Heart left ventricle (tissue), 13 donors: ENCODE measurements at regions not wholly inside any gene's neighbourhood (a gene's known extent, or its start where the extent isn't known, plus 50 kb on each side); places are given as distances from the start of the nearest gene placed in this dataset.

Source experiments
- POLR2A ChIP-seq, 2 donors: fragments of 450-650 bp; IDR thresholded peaks; one replicate each; pipeline ENCODE4 v1.6.1; 2017; ENCODE audit warnings: antibody characterized with exemption in 2 of 2, mild to moderate bottlenecking in 2 of 2, moderate library complexity in 2 of 2
- TF ChIP-seq, protein P1 (sequence below), 12 donors: fragments of 200-600 bp; sonication (generic) in 4 of 12; IDR thresholded peaks; one replicate each; pipeline versions ENCODE4 v1.5.0 to v1.8.0; 2018 to 2022; ENCODE audit warnings: antibody characterized with exemption in 12 of 12, mild to moderate bottlenecking in 5 of 12
- donor health status: ischemic (EF 13 %, LVEDD 7.1; RV severe dilation, severe dysfunction).
- donor health status: DM: no; HTN: yes; CAD: no.
- donor health status: DM: no; HTN: no; CAD: no.
- donor health status: ischemic (EF 25% LVEDD 6.9; RV normal size, moderate dysfunction).
- donor health status: ischemic (EF 25% LVEDD 5.7; RV mildly dilated, moderate dysfunction).
- donor health status: ischemic (EF 35%, LVEDD 5.7; RV mildly dilated, moderate dysfunction).
- donor health status: nonischemic (EF 11% LVEDD 7.7; RV severe dilation, severe dysfunction).
- donor health status: DM: yes; HTN: yes; CAD: no.
- donor health status: PGD.
- donor health status: ischemic (EF 29% LVEDD 5.4; RV normal size, mild dysfunction).
- donor health status: nonischemic (EF 23%, LVEDD 6.1; RV moderate dilation, normal function).

DNA sequence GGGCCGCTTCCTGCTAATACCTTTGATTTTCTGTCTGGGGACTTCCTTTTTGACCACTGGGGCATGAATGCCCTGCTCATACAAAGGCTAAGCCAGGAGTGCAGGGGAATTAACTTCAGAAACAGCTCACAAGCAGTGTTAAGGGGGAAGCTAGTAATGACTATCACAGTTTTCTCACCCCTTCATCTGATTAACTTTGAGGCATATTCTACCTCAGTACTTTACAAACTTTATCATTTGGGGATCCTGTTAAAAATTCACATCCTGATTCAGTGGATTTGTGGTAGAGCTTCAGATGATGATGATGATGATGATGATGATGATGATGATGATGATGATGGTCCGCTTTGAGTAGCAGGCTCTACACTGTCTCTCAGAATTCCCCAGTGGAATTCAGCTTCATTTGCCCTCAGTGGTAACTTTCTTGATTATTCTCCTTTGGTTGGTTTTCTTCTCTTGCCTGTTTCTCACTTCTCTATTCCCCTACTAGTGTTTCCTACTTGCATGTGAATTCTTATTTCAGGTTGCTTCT, 78.4 kb upstream of the TMEM170B start:
- TF ChIP-seq, protein P1, sequence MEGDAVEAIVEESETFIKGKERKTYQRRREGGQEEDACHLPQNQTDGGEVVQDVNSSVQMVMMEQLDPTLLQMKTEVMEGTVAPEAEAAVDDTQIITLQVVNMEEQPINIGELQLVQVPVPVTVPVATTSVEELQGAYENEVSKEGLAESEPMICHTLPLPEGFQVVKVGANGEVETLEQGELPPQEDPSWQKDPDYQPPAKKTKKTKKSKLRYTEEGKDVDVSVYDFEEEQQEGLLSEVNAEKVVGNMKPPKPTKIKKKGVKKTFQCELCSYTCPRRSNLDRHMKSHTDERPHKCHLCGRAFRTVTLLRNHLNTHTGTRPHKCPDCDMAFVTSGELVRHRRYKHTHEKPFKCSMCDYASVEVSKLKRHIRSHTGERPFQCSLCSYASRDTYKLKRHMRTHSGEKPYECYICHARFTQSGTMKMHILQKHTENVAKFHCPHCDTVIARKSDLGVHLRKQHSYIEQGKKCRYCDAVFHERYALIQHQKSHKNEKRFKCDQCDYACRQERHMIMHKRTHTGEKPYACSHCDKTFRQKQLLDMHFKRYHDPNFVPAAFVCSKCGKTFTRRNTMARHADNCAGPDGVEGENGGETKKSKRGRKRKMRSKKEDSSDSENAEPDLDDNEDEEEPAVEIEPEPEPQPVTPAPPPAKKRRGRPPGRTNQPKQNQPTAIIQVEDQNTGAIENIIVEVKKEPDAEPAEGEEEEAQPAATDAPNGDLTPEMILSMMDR (IDR thresholded peaks at IDR 0.05): no peak
- no peak for TF ChIP-seq POLR2A (IDR thresholded peaks at IDR 0.05)
